HCT116 (cell line): ENCODE measurements at regions not wholly inside any gene's neighbourhood (a gene's known extent, or its start where the extent isn't known, plus 50 kb on each side); places are given as distances from the start of the nearest gene placed in this dataset.

ENCODE experiments used
- ATAC-seq: fragments of 200-7000 bp; cut with Tn5 transposase; 2 replicates; pipeline ENCODE4 v1.9.1; 2020; ENCODE audit warnings: mild to moderate bottlenecking, moderate library complexity
- BruUV-seq: library from RNA; stranded (reverse); fragments of 400-500 nt; replicated peaks from 2 replicates; lab custom pipeline; 2021; lab: Mats Ljungman, UMichigan
- CTCF ChIA-PET: fragments of 300-600 bp; sonication (Branson Sonifier 250); formaldehyde crosslinking; loops from one replicate; lab custom pipeline; 2021; ENCODE audit warnings: antibody characterized with exemption; lab: Charles Lee
- POLR2A ChIA-PET: fragments of 300-600, 350-600 bp; sonication (Branson Sonifier 250); formaldehyde crosslinking; loops from one replicate; lab custom pipeline; 2021; ENCODE audit warnings: antibody characterized with exemption; lab: Charles Lee
- RAD21 ChIA-PET, 2 experiments: fragments of 300-600 bp; sonication (Branson Sonifier 250); formaldehyde crosslinking; loops; one replicate each; lab custom pipeline; 2023; ENCODE audit warnings: low total read pairs in 2 of 2; ENCODE audit not compliant: uncharacterized antibody in 2 of 2, unreplicated experiment in 2 of 2, low non-redundant PET in 1 of 2; lab: Charles Lee
- DNase-seq: peaks from one replicate; pipeline ENCODE4 v3.0.0-alpha.2; 2010; ENCODE audit warnings: low read depth, low spot score
- H2AFZ ChIP-seq: fragments of 200-600 bp; shearing (Covaris generic), sonication (generic); 2 replicates; pipeline ENCODE4 v1.6.1; 2017; ENCODE audit warnings: low read depth, mixed run types, mixed read lengths, antibody characterized with exemption, low read length; ENCODE audit not compliant: poor library complexity, severe bottlenecking
- H3K27ac ChIP-seq: 2 replicates; pipeline ENCODE4 v1.5.1; 2012; ENCODE audit warnings: low read depth, low read length
- H3K27me3 ChIP-seq: fragments of 200-600 bp; sonication (generic); 2 replicates; pipeline ENCODE4 v1.6.1; 2016; ENCODE audit warnings: mixed run types, low read length, mixed read lengths; ENCODE audit not compliant: insufficient read depth
- H3K36me3 ChIP-seq, 2 experiments: fragments of 200-500 bp in 1 of 2; fragments of 200-600 bp in 1 of 2; sonication (Bioruptor generic) in 1 of 2; sonication (generic) in 1 of 2; 2 replicates each; pipeline versions ENCODE4 v1.5.1 to v1.6.1; 2014 to 2016; ENCODE audit warnings: low read length in 2 of 2, inconsistent platforms in 1 of 2, mixed read lengths in 1 of 2, mixed run types in 1 of 2; ENCODE audit not compliant: insufficient read depth in 2 of 2, control insufficient read depth in 1 of 2
- H3K4me1 ChIP-seq, 2 experiments: fragments of 200-600 bp in 1 of 2; sonication (generic) in 1 of 2; 2 replicates each; pipeline versions ENCODE4 v1.5.1 to v1.6.1; 2012 to 2017; ENCODE audit warnings: low read length in 2 of 2, inconsistent platforms in 1 of 2, mild to moderate bottlenecking in 1 of 2, mixed read lengths in 1 of 2, mixed run types in 1 of 2, moderate library complexity in 1 of 2; ENCODE audit not compliant: insufficient read depth in 2 of 2, control insufficient read depth in 1 of 2
- H3K4me2 ChIP-seq: fragments of 200-600 bp; sonication (generic); 2 replicates; pipeline ENCODE4 v1.6.1; 2017; ENCODE audit warnings: mixed run types, low read length, mixed read lengths
- H3K4me3 ChIP-seq, 2 experiments: fragments of 200-600 bp in 1 of 2; sonication (generic) in 1 of 2; replicated peaks in 1 of 2; 2 replicates each; pipeline ENCODE4 v1.5.1; 2011 to 2016; ENCODE audit warnings: low read length in 2 of 2, control low read depth in 1 of 2, low read depth in 1 of 2, mild to moderate bottlenecking in 1 of 2, mixed read lengths in 1 of 2, mixed run types in 1 of 2
- H3K79me2 ChIP-seq: fragments of 200-600 bp; sonication (generic); 2 replicates; pipeline ENCODE4 v1.6.1; 2017; ENCODE audit warnings: mild to moderate bottlenecking, mixed run types, low read length, moderate library complexity, mixed read lengths; ENCODE audit not compliant: insufficient read depth
- H3K9ac ChIP-seq: fragments of 200-600 bp; sonication (generic); 2 replicates; pipeline ENCODE4 v1.6.1; 2016; ENCODE audit warnings: low read length, mixed read lengths
- H3K9me2 ChIP-seq: fragments of 200-600 bp; sonication (generic), shearing (Covaris generic); 2 replicates; pipeline ENCODE4 v1.6.1; 2017; ENCODE audit warnings: mixed run types, mild to moderate bottlenecking, moderate library complexity; ENCODE audit not compliant: insufficient read depth
- H3K9me3 ChIP-seq, 2 experiments: fragments of 200-500 bp in 1 of 2; fragments of 200-600 bp in 1 of 2; sonication (Bioruptor generic) in 1 of 2; sonication (generic) in 1 of 2; 2 replicates each; pipeline ENCODE4 v1.6.1; 2014 to 2017; ENCODE audit warnings: low read length in 2 of 2, mixed read lengths in 2 of 2, inconsistent platforms in 1 of 2, low read depth in 1 of 2, mild to moderate bottlenecking in 1 of 2, mixed run types in 1 of 2, moderate library complexity in 1 of 2; ENCODE audit not compliant: control insufficient read depth in 1 of 2, insufficient read depth in 1 of 2
- H4K20me1 ChIP-seq: fragments of 200-600 bp; sonication (generic), shearing (Covaris generic); 2 replicates; pipeline ENCODE4 v1.6.1; 2017; ENCODE audit warnings: mixed run types, mild to moderate bottlenecking, moderate library complexity; ENCODE audit not compliant: insufficient read depth
- CBX3 ChIP-seq: IDR thresholded peaks from 2 replicates; pipeline ENCODE4 v1.6.1; 2012; ENCODE audit warnings: low read depth
- CEBPB ChIP-seq: IDR thresholded peaks from 2 replicates; pipeline ENCODE4 v1.6.1; 2012; ENCODE audit warnings: low read depth
- EGR1 ChIP-seq: IDR thresholded peaks from 2 replicates; pipeline ENCODE4 v1.6.1; 2012; ENCODE audit warnings: low read depth
- EZH2 ChIP-seq: fragments of 200-600 bp; sonication (generic); IDR thresholded peaks from 2 replicates; pipeline ENCODE4 v1.6.1; 2017; ENCODE audit warnings: antibody characterized with exemption, mixed run types
- EZH2phosphoT487 ChIP-seq: fragments of 200-600 bp; IDR thresholded peaks from 2 replicates; pipeline ENCODE4 v1.6.1; 2018; ENCODE audit warnings: antibody characterized with exemption, borderline replicate concordance
- FOSL1 ChIP-seq: IDR thresholded peaks from 2 replicates; pipeline ENCODE4 v1.6.1; 2012; ENCODE audit warnings: low read depth
- MAX ChIP-seq: IDR thresholded peaks from 2 replicates; pipeline ENCODE4 v1.6.1; 2012
- REST ChIP-seq: IDR thresholded peaks from 2 replicates; pipeline ENCODE4 v1.6.1; 2012; ENCODE audit warnings: low read depth
- SIN3A ChIP-seq: IDR thresholded peaks from 2 replicates; pipeline ENCODE4 v1.6.1; 2012; ENCODE audit warnings: low read depth
- SRF ChIP-seq: IDR thresholded peaks from 2 replicates; pipeline ENCODE4 v1.6.1; 2012; ENCODE audit warnings: low read depth
- TCF7L2 ChIP-seq: IDR thresholded peaks from 2 replicates; pipeline ENCODE4 v1.7.0; 2011; ENCODE audit warnings: borderline replicate concordance, inconsistent platforms; ENCODE audit not compliant: insufficient read depth, insufficient read length; ENCODE audit errors: extremely low read depth
- YY1 ChIP-seq: IDR thresholded peaks from 2 replicates; pipeline ENCODE4 v1.6.1; 2011; ENCODE audit warnings: low read length, low read depth, moderate library complexity, mild to moderate bottlenecking; ENCODE audit not compliant: insufficient replicate concordance; ENCODE audit errors: extremely low read depth
- intact Hi-C: fragments of 100-400 bp; cut with micrococcal nuclease; formaldehyde crosslinking; loops from 2 replicates; pipeline ENCODE4 v1.10.0; 2022
- TF ChIP-seq, protein P1 (sequence below): IDR thresholded peaks from 2 replicates; pipeline ENCODE4 v1.6.1; 2012

GRCh38 chr3:8266730-8267131 is 234.9 kb upstream of the LMCD1 start (continued):
- TF ChIP-seq TCF7L2 (no peak), FOSL1 (no peak), MAX (no peak)

GRCh38 chr3:8273479-8273878 is 228.1 kb upstream of the LMCD1 start:
- H3K27me3 ChIP-seq, result peaks cover 6% of the 10 kb centered on the region; the same call in 1 of the 2 replicates
- no peak for TF ChIP-seq CEBPB
- no peak for TF ChIP-seq SIN3A
- TF ChIP-seq TCF7L2, result no peak
- TF ChIP-seq CBX3, result no peak
- TF ChIP-seq REST, result no peak
- no peak for TF ChIP-seq SRF
- TF ChIP-seq EZH2, result no peak
- no peak for TF ChIP-seq EGR1
- no peak for TF ChIP-seq EZH2phosphoT487
- no peak for TF ChIP-seq FOSL1
- TF ChIP-seq, protein P1, sequence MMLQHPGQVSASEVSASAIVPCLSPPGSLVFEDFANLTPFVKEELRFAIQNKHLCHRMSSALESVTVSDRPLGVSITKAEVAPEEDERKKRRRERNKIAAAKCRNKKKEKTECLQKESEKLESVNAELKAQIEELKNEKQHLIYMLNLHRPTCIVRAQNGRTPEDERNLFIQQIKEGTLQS, result no peak
- TF ChIP-seq YY1, result no peak
- TF ChIP-seq, all 23 proteins: peak for 0
- Histone ChIP-seq H3K36me3 (no peaks in the 10 kb centered on the region), H2AFZ (no peak overlapping the region), H3K27ac (no peak overlapping the region), H3K4me3 (no peak overlapping the region), H4K20me1 (no peaks in the 10 kb centered on the region), H3K4me2 (no peak overlapping the region), H3K79me2 (no peaks in the 10 kb centered on the region), H3K4me1 (no peaks in the 10 kb centered on the region), H3K9ac (no peak overlapping the region), H3K9me2 (no peaks in the 10 kb centered on the region), H3K9me3 (no peaks in the 10 kb centered on the region)
- ChIA-PET RAD21 (no interaction called here), POLR2A (no interaction called here), CTCF (no interaction called here)
- no TSS peak for BruUV-seq
- ATAC-seq (no peak), DNase-seq (no peak)
- intact Hi-C loops, result no loop called here
